Breast epithelium (tissue), 4 donors: ENCODE measurements at regions not wholly inside any gene's neighbourhood (a gene's known extent, or its start where the extent isn't known, plus 50 kb on each side); places are given as distances from the start of the nearest gene placed in this dataset.

ENCODE experiments used
- DNase-seq, 2 donors: peaks; one replicate each; pipeline ENCODE4 v3.0.0-alpha.2; 2019; ENCODE audit warnings: low spot score in 2 of 2
- H3K27ac ChIP-seq, 2 donors: fragments of 200-600 bp; sonication (generic) in 1 of 2; one replicate each; pipeline ENCODE4 v1.5.1; 2016 to 2019; ENCODE audit warnings: mild to moderate bottlenecking in 1 of 2
- H3K27me3 ChIP-seq, 2 donors: fragments of 200-600 bp; sonication (generic) in 1 of 2; one replicate each; pipeline versions ENCODE4 v1.5.1 to v1.6.0; 2017 to 2019; ENCODE audit warnings: control low read depth in 1 of 2, mild to moderate bottlenecking in 1 of 2
- H3K36me3 ChIP-seq: fragments of 200-600 bp; one replicate; pipeline ENCODE4 v1.5.1; 2019
- H3K4me1 ChIP-seq, 2 donors: fragments of 200-600 bp; sonication (generic); one replicate each; pipeline ENCODE4 v1.5.1; 2016 to 2019; ENCODE audit warnings: control low read depth in 1 of 2
- H3K4me3 ChIP-seq, 3 donors: fragments of 200-600 bp; sonication (generic); 1 replicate in 2 of 3; 2 replicates in 1 of 3; pipeline ENCODE4 v1.5.1; 2016 to 2019; ENCODE audit warnings: mild to moderate bottlenecking in 3 of 3, moderate library complexity in 2 of 3
- H3K9me3 ChIP-seq, 2 donors: fragments of 200-600 bp; sonication (generic) in 1 of 2; one replicate each; pipeline ENCODE4 v1.5.1; 2016 to 2019; ENCODE audit warnings: control low read depth in 1 of 2
- POLR2A ChIP-seq: fragments of 450-650 bp; IDR thresholded peaks from one replicate; pipeline ENCODE4 v1.6.1; 2016; ENCODE audit warnings: antibody characterized with exemption, mild to moderate bottlenecking, moderate library complexity
- POLR2AphosphoS5 ChIP-seq, 3 donors: sonication (generic); formaldehyde crosslinking; IDR thresholded peaks; one replicate each; pipeline ENCODE4 v1.6.1; 2017; ENCODE audit warnings: antibody characterized with exemption in 3 of 3
- intact Hi-C: fragments of 100-400 bp; cut with DNase I; formaldehyde crosslinking; loops from one replicate; pipeline ENCODE4 v1.15.1; 2023; ENCODE audit warnings: low total_unique reads
- TF ChIP-seq, protein P1 (sequence below), 3 donors: fragments of 450-650 bp; IDR thresholded peaks; one replicate each; pipeline ENCODE4 v1.5.1; 2016 to 2017; ENCODE audit warnings: antibody characterized with exemption in 3 of 3, mild to moderate bottlenecking in 3 of 3, moderate library complexity in 3 of 3

DNA sequence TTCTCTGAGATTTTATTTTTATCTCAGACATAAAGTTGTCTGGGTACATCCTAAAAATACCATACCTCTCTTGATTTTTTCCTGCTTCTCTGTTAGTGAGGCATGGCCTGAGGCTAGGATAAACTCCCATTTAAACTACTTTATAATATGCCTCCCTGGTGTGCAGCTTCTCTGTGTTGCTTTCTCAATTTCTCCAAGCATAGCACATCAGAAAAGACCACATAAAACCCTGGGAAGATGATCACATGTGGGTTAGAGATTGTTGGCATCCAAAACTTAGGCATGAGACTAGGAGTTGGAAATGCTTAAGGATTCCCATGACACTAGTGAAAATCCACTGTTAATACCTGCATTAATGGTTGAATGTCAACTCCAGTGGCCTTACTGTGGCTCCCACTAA is 254.6 kb downstream of the RND3 start:
- Histone ChIP-seq H3K4me1 (peaks cover 0 to 6% of the 10 kb centered on the region in 2 donors), H3K4me3 (no peak overlapping the region), H3K36me3 (no peaks in the 10 kb centered on the region), H3K9me3 (no peaks in the 10 kb centered on the region), H3K27me3 (no peaks in the 10 kb centered on the region), H3K27ac (peak overlapping the region in 1 of 2 donors; percentile 30)
- intact Hi-C loops, result no loop called here
- TF ChIP-seq POLR2A (no peak), POLR2AphosphoS5 (IDR thresholded peaks at IDR 0.05) (no peak)
- TF ChIP-seq, protein P1, sequence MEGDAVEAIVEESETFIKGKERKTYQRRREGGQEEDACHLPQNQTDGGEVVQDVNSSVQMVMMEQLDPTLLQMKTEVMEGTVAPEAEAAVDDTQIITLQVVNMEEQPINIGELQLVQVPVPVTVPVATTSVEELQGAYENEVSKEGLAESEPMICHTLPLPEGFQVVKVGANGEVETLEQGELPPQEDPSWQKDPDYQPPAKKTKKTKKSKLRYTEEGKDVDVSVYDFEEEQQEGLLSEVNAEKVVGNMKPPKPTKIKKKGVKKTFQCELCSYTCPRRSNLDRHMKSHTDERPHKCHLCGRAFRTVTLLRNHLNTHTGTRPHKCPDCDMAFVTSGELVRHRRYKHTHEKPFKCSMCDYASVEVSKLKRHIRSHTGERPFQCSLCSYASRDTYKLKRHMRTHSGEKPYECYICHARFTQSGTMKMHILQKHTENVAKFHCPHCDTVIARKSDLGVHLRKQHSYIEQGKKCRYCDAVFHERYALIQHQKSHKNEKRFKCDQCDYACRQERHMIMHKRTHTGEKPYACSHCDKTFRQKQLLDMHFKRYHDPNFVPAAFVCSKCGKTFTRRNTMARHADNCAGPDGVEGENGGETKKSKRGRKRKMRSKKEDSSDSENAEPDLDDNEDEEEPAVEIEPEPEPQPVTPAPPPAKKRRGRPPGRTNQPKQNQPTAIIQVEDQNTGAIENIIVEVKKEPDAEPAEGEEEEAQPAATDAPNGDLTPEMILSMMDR (IDR thresholded peaks at IDR 0.05), result no peak
- DNase-seq, result no peak

DNA sequence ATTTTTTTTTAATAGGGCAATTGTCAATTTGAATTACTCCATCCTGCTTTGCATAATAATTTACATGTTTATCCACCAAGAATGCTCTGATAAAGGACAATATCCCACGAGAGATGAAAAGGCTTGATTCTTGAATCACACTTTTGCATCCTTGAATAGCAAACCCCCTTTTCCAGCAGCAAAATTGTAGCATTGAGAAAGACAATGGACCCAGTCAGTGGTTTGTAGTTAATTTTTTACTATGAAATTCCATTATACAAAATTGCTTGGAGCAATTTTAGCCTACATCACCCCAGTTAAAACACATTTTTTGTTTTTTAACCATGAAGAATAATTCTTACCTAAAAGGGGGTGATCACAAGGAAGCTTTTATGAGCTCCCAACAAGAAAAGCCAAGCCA is 255.1 kb downstream of the RND3 start:
- H3K36me3 ChIP-seq, result no peaks in the 10 kb centered on the region
- no peaks in the 10 kb centered on the region for H3K9me3 ChIP-seq
- DNase-seq, result no peak
- no peaks in the 10 kb centered on the region for H3K27me3 ChIP-seq
- TF ChIP-seq, protein P1 (IDR thresholded peaks at IDR 0.05), result no peak
- no peak for TF ChIP-seq POLR2AphosphoS5 (IDR thresholded peaks at IDR 0.05)
- no peak for TF ChIP-seq POLR2A
- intact Hi-C loops, result no loop called here
- H3K4me1 ChIP-seq, result peaks cover 0 to 6% of the 10 kb centered on the region in 2 donors
- H3K4me3 ChIP-seq, result no peak overlapping the region
- H3K27ac ChIP-seq, result no peak overlapping the region

DNA sequence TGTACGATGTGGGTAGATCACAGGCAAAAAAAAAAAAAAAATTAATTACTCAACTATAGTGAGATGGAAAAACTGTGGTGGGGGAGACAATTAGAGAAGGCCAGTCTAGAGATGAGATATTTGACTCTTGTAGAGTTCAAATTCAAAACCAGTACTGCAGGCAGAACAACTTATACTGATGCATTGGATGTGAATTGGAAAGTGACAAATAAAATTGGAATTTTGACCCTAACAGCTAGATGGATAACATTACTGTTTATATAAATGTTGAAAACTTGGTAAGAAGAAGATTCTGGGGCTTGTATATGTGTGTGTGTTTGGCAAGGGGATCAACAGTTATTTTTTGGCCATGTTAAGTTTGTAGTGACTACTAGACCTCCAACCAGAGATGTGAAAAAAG is 256.9 kb downstream of the RND3 start:
- Histone ChIP-seq H3K27ac (no peak overlapping the region), H3K4me3 (no peak overlapping the region), H3K36me3 (no peaks in the 10 kb centered on the region), H3K27me3 (no peaks in the 10 kb centered on the region), H3K9me3 (no peaks in the 10 kb centered on the region), H3K4me1 (peaks cover 0 to 5% of the 10 kb centered on the region in 2 donors)
- TF ChIP-seq, protein P1 (IDR thresholded peaks at IDR 0.05), result no peak
- TF ChIP-seq POLR2AphosphoS5 (IDR thresholded peaks at IDR 0.05), result no peak
- no peak for TF ChIP-seq POLR2A
- intact Hi-C loops, result no loop called here
- DNase-seq, result no peak

DNA sequence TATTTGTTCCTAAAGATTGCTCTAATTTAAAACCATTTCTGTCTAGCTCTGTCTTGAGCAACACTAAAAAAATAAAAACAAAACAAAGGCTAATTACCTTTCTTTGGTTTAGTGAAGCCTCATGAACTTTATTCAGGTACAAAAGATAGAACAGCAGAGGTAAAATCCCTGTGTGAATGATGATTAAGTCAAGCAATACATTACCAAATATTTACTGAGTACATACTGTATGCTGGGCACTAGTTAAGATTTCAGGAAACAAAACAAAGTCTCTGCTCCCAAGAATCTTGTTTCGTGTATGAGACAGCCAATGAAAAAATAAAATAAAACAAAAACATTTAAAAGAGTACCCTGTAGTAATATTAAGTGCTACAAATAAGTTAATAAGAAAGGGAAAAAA is 257.5 kb downstream of the RND3 start:
- Histone ChIP-seq H3K27me3 (no peaks in the 10 kb centered on the region), H3K9me3 (no peaks in the 10 kb centered on the region), H3K4me1 (no peaks in the 10 kb centered on the region), H3K36me3 (no peaks in the 10 kb centered on the region), H3K27ac (no peak overlapping the region), H3K4me3 (no peak overlapping the region)
- TF ChIP-seq, protein P1 (IDR thresholded peaks at IDR 0.05), result no peak
- TF ChIP-seq POLR2AphosphoS5 (IDR thresholded peaks at IDR 0.05) (no peak), POLR2A (no peak)
- intact Hi-C loops, result no loop called here
- DNase-seq, result no peak

DNA sequence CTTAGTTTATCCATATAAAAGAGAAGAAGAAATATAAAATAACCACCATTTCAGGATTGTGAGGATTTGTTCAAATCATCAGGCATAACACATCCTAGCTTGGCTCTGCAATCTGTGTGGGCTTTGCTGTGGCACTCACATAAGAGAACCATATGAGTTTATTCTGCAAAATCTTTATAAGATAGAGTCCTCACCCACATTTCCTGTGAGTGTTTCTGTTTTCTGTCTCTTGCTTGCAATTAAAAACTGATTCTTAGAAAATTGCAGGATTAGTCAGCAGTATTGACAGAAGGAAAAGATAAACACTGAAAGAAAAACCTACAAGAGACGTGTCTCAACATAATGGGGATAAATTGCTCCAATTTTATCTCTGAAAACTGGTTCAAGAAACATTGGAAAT is 258.5 kb downstream of the RND3 start:
- no peak for DNase-seq
- Histone ChIP-seq H3K4me3 (no peak overlapping the region), H3K27me3 (no peaks in the 10 kb centered on the region), H3K9me3 (no peaks in the 10 kb centered on the region), H3K36me3 (no peaks in the 10 kb centered on the region), H3K27ac (no peak overlapping the region), H3K4me1 (no peaks in the 10 kb centered on the region)
- intact Hi-C loops, result no loop called here
- TF ChIP-seq POLR2AphosphoS5 (IDR thresholded peaks at IDR 0.05) (no peak), POLR2A (no peak)
- TF ChIP-seq, protein P1 (IDR thresholded peaks at IDR 0.05), result no peak
